ENCODE measurements at regions not wholly inside any gene's neighbourhood (a gene's known extent, or its start where the extent isn't known, plus 50 kb on each side); places are given as distances from the start of the nearest gene placed in this dataset.

GRCh38 chr15:70315431-70315830, 217.7 kb upstream of the TLE3 start:
- DNase-seq: no peak

GRCh38 chr15:70314688-70315087, 217.0 kb upstream of the TLE3 start:
- DNase-seq: no peak

GRCh38 chr15:70314018-70314354, 216.3 kb upstream of the TLE3 start:
- no peak for DNase-seq

GRCh38 chr15:70313099-70314017, 215.6 kb upstream of the TLE3 start:
- no peak for DNase-seq

- no peak for DNase-seq
Measured at GRCh38 chr15:70311821-70312220, 214.1 kb upstream of the TLE3 start.

- no peak for DNase-seq
Measured at GRCh38 chr15:70309716-70310115, 212.0 kb upstream of the TLE3 start.

GRCh38 chr15:70308735-70309434, 211.2 kb upstream of the TLE3 start:
- no peak for DNase-seq

- DNase-seq: no peak
Measured at GRCh38 chr15:70308011-70308734, 210.5 kb upstream of the TLE3 start.

GRCh38 chr15:70306582-70306981, 208.9 kb upstream of the TLE3 start:
- no peak for DNase-seq

GRCh38 chr15:70306081-70306480, 208.4 kb upstream of the TLE3 start:
- DNase-seq: no peak

GRCh38 chr15:70303981-70304380, 206.3 kb upstream of the TLE3 start:
- DNase-seq: no peak

GRCh38 chr15:70302360-70302759, 204.6 kb upstream of the TLE3 start:
- no peak for DNase-seq

- no peak for DNase-seq
Measured at GRCh38 chr15:70301396-70301795, 203.7 kb upstream of the TLE3 start.

GRCh38 chr15:70299931-70300869, 202.5 kb upstream of the TLE3 start:
- DNase-seq: no peak

- DNase-seq: no peak
Measured at GRCh38 chr15:70297465-70298058, 199.8 kb upstream of the TLE3 start.

GRCh38 chr15:70294731-70295305, 197.1 kb upstream of the TLE3 start:
- no peak for DNase-seq

- DNase-seq: no peak
Measured at GRCh38 chr15:70293591-70294470, 196.1 kb upstream of the TLE3 start.

GRCh38 chr15:70293138-70293537, 195.4 kb upstream of the TLE3 start:
- DNase-seq: no peak

- no peak for DNase-seq
Measured at GRCh38 chr15:70292076-70292760, 194.5 kb upstream of the TLE3 start.

Data from NCI-H2081 treated with DMSO at 0.1 percent for 48 hours (cell line).